DND-41 (cell line): ENCODE measurements at regions not wholly inside any gene's neighbourhood (a gene's known extent, or its start where the extent isn't known, plus 50 kb on each side); places are given as distances from the start of the nearest gene placed in this dataset.
A peak's percentile ranks its signal among the peaks of the same experiment; 100 is the strongest.

ENCODE experiments used
- ATAC-seq: fragments of 200-7000 bp; cut with Tn5 transposase; 3 replicates; pipeline ENCODE4 v1.9.1; 2021; ENCODE audit warnings: low read depth; ENCODE audit not compliant: insufficient read depth
- DNase-seq: peaks from one replicate; pipeline ENCODE4 v3.0.0-alpha.2; 2020
- H2AFZ ChIP-seq: 2 replicates; pipeline ENCODE4 v1.6.0; 2012; ENCODE audit warnings: low read depth, low read length
- H3K27ac ChIP-seq: 2 replicates; pipeline ENCODE4 v1.5.1; 2012; ENCODE audit warnings: low read length, inconsistent platforms
- H3K27me3 ChIP-seq: fragments of 200-600 bp; sonication (generic); 2 replicates; pipeline ENCODE4 v1.6.0; 2012; ENCODE audit warnings: low read length, mild to moderate bottlenecking, inconsistent platforms; ENCODE audit not compliant: insufficient read depth, poor library complexity
- H3K36me3 ChIP-seq: 2 replicates; pipeline ENCODE4 v1.5.1; 2012; ENCODE audit warnings: low read length, inconsistent platforms; ENCODE audit not compliant: insufficient read depth
- H3K4me1 ChIP-seq: 2 replicates; pipeline ENCODE4 v1.5.1; 2012; ENCODE audit warnings: mild to moderate bottlenecking, low read length; ENCODE audit not compliant: insufficient read depth
- H3K4me2 ChIP-seq: 2 replicates; pipeline ENCODE4 v1.6.0; 2012; ENCODE audit warnings: mild to moderate bottlenecking, moderate library complexity, low read length, inconsistent platforms; ENCODE audit not compliant: insufficient read depth
- H3K4me3 ChIP-seq, 2 experiments: fragments of 200-600 bp in 1 of 2; shearing (Covaris generic) in 1 of 2; 2 replicates each; pipeline ENCODE4 v1.5.1; 2012 to 2016; ENCODE audit warnings: inconsistent platforms in 2 of 2, low read length in 2 of 2, mild to moderate bottlenecking in 2 of 2, low read depth in 1 of 2, moderate library complexity in 1 of 2
- H3K79me2 ChIP-seq: 2 replicates; pipeline ENCODE4 v1.6.0; 2012; ENCODE audit warnings: low read length, inconsistent platforms; ENCODE audit not compliant: insufficient read depth
- H3K9ac ChIP-seq: 2 replicates; pipeline ENCODE4 v1.6.0; 2012; ENCODE audit warnings: low read depth, mild to moderate bottlenecking, inconsistent platforms, low read length, moderate library complexity
- H3K9me3 ChIP-seq: 2 replicates; pipeline ENCODE4 v1.5.1; 2012; ENCODE audit warnings: low read length, moderate library complexity, mild to moderate bottlenecking, inconsistent platforms; ENCODE audit not compliant: insufficient read depth, severe bottlenecking
- H4K20me1 ChIP-seq: 2 replicates; pipeline ENCODE4 v1.6.0; 2012; ENCODE audit warnings: low read length; ENCODE audit not compliant: insufficient read depth
- CTCF ChIP-seq: IDR thresholded peaks from 2 replicates; pipeline ENCODE4 v1.5.1; 2012; ENCODE audit warnings: borderline replicate concordance, low read length, moderate library complexity, mild to moderate bottlenecking; ENCODE audit not compliant: poor library complexity, severe bottlenecking; ENCODE audit errors: extremely low read depth
- EZH2 ChIP-seq: IDR thresholded peaks from 3 replicates; pipeline ENCODE4 v1.6.1; 2012; ENCODE audit warnings: borderline replicate concordance, low read depth, mild to moderate bottlenecking, moderate library complexity, low read length, inconsistent platforms; ENCODE audit not compliant: severe bottlenecking

- H3K9ac ChIP-seq: no peak overlapping the region
- H3K27me3 ChIP-seq: no peaks in the 10 kb centered on the region
- DNase-seq (no peak), ATAC-seq (no peak)
- H3K79me2 ChIP-seq: no peaks in the 10 kb centered on the region
- no peak overlapping the region for H3K27ac ChIP-seq
- no peak overlapping the region for H3K4me2 ChIP-seq
- H4K20me1 ChIP-seq: no peaks in the 10 kb centered on the region
- H3K36me3 ChIP-seq: no peaks in the 10 kb centered on the region
- H3K9me3 ChIP-seq: no peaks in the 10 kb centered on the region
- no peak overlapping the region for H2AFZ ChIP-seq
- no peak for TF ChIP-seq CTCF
- TF ChIP-seq EZH2: no peak
- no peak overlapping the region for H3K4me3 ChIP-seq
- no peaks in the 10 kb centered on the region for H3K4me1 ChIP-seq
Observed at GRCh38 chr1:98055457-98055856, 134.6 kb upstream of the DPYD start.

GRCh38 chr1:98054786-98055185 is 134.0 kb upstream of the DPYD start:
- no peak overlapping the region for H3K27ac ChIP-seq
- H4K20me1 ChIP-seq: no peaks in the 10 kb centered on the region
- H2AFZ ChIP-seq: no peak overlapping the region
- no peaks in the 10 kb centered on the region for H3K4me1 ChIP-seq
- DNase-seq (no peak), ATAC-seq (no peak)
- H3K9ac ChIP-seq: no peak overlapping the region
- TF ChIP-seq EZH2 (no peak), CTCF (no peak)
- no peak overlapping the region for H3K4me2 ChIP-seq
- no peaks in the 10 kb centered on the region for H3K27me3 ChIP-seq
- H3K79me2 ChIP-seq: no peaks in the 10 kb centered on the region
- no peak overlapping the region for H3K4me3 ChIP-seq
- no peaks in the 10 kb centered on the region for H3K36me3 ChIP-seq
- no peaks in the 10 kb centered on the region for H3K9me3 ChIP-seq

GRCh38 chr1:98054367-98054701 is 133.5 kb upstream of the DPYD start:
- no peaks in the 10 kb centered on the region for H3K36me3 ChIP-seq
- no peaks in the 10 kb centered on the region for H4K20me1 ChIP-seq
- no peak overlapping the region for H3K9ac ChIP-seq
- no peaks in the 10 kb centered on the region for H3K9me3 ChIP-seq
- no peaks in the 10 kb centered on the region for H3K79me2 ChIP-seq
- no peak overlapping the region for H3K4me2 ChIP-seq
- no peak overlapping the region for H3K27ac ChIP-seq
- H2AFZ ChIP-seq: no peak overlapping the region
- H3K4me3 ChIP-seq: no peak overlapping the region
- TF ChIP-seq CTCF (no peak), EZH2 (no peak)
- no peaks in the 10 kb centered on the region for H3K27me3 ChIP-seq
- ATAC-seq (no peak), DNase-seq (no peak)
- no peaks in the 10 kb centered on the region for H3K4me1 ChIP-seq

GRCh38 chr1:98053471-98054366 is 132.9 kb upstream of the DPYD start:
- no peaks in the 10 kb centered on the region for H4K20me1 ChIP-seq
- DNase-seq (no peak), ATAC-seq (no peak)
- H3K27ac ChIP-seq: no peak overlapping the region
- no peak overlapping the region for H3K4me2 ChIP-seq
- no peak overlapping the region for H3K9ac ChIP-seq
- no peaks in the 10 kb centered on the region for H3K36me3 ChIP-seq
- H2AFZ ChIP-seq: no peak overlapping the region
- no peaks in the 10 kb centered on the region for H3K79me2 ChIP-seq
- no peaks in the 10 kb centered on the region for H3K9me3 ChIP-seq
- no peak for TF ChIP-seq EZH2
- peak; percentile 17 for TF ChIP-seq CTCF
- H3K4me3 ChIP-seq: no peak overlapping the region
- H3K4me1 ChIP-seq: peaks cover 3% of the 10 kb centered on the region
- H3K27me3 ChIP-seq: no peaks in the 10 kb centered on the region
